ENCODE measurements at regions not wholly inside any gene's neighbourhood (a gene's known extent, or its start where the extent isn't known, plus 50 kb on each side); places are given as distances from the start of the nearest gene placed in this dataset.

DNA sequence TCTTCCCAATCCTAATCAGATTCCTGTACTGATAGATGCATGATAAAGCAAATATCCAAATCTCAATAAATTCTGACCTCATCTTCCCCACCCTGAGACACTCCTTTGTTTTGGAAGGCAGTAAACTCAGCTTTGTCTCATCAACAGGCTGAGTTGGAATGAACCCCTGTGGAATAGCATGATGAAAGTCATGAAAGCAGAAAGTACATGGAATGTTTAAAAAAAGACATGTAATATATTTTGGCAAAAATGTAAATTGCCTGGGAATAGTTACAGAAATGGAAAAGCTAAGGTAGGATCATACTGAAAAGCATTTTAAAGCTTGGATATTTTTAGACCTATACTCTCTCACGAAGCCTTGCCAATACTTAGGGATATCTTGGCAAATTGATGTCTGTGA, 468.7 kb upstream of the CDH7 start:
- intact Hi-C loops (cut with DNase I) = no loop called here
- WGBS, 2 donors = 63 to 66% methylated on average over 1 of the region's 1 CpG
- no peaks in the 10 kb centered on the region for H3K27me3 ChIP-seq

DNA sequence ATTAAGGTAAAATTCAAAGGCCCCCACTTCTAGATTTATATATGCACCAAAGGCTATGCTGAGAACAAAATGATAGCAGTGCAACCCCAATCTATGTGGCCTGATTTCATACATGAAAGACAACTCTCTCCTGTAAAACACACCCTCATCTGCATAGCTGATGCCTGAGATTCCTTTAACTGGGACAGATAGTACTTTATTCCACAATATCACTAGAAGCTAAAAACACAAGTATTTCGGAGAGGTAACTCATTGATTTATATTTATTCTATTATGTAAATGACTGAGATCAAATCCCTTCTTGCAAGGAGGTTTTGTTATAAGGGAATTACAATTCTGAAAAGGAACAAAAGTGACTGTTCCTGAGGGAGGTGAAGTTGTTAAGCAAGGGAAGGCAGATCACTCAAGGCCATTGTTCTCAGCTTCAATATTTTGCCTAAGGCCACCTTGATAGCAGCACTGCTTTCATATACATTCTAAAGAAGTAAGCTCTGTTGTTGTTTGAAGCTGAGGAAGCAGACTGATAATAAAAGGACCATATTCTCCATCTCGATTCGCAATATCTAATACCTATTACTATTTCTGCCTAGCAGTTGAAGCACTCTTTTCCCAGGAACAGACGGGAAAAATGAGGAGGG, 471.0 kb upstream of the CDH7 start:
- H3K4me3 ChIP-seq = no peak overlapping the region
- 86% methylated on average over 4 of the region's 4 CpGs for WGBS, 2 donors
- H3K36me3 ChIP-seq = no peaks in the 10 kb centered on the region
- no peak overlapping the region for H3K27ac ChIP-seq
- TF ChIP-seq CTCF (IDR thresholded peaks at IDR 0.05) = no peak
- no peaks in the 10 kb centered on the region for H3K27me3 ChIP-seq
- ATAC-seq = no peak
- DNase-seq = no peak
- H3K4me1 ChIP-seq = no peaks in the 10 kb centered on the region
- H3K9me3 ChIP-seq = no peaks in the 10 kb centered on the region
- intact Hi-C loops (cut with DNase I) = no loop called here

More for the DNA sequence above, 468.7 kb upstream of the CDH7 start:
- no peaks in the 10 kb centered on the region for H3K36me3 ChIP-seq
- no peak overlapping the region for H3K4me3 ChIP-seq
- no peaks in the 10 kb centered on the region for H3K4me1 ChIP-seq
- no peaks in the 10 kb centered on the region for H3K9me3 ChIP-seq
- no peak for TF ChIP-seq CTCF (IDR thresholded peaks at IDR 0.05)
- ATAC-seq = no peak
- no peak overlapping the region for H3K27ac ChIP-seq
- no peak for DNase-seq

GRCh38 chr18:65278939-65279667, 471.7 kb upstream of the CDH7 start:
- intact Hi-C loops (cut with DNase I) = no loop called here
- WGBS, 2 donors = 90 to 91% methylated on average over 9 of the region's 9 CpGs

GRCh38 chr18:65269375-65269774, 481.4 kb upstream of the CDH7 start:
- Histone ChIP-seq H3K36me3 (no peaks in the 10 kb centered on the region), H3K27ac (no peak overlapping the region), H3K27me3 (peaks cover 0 to 6% (median 0%) of the 10 kb centered on the region in 7 donors), H3K4me3 (no peak overlapping the region), H3K9me3 (no peaks in the 10 kb centered on the region), H3K4me1 (no peaks in the 10 kb centered on the region)
- 31 to 33% methylated on average over 1 of the region's 1 CpG for WGBS, 2 donors
- DNase-seq (no peak), ATAC-seq (no peak)
- no peak for TF ChIP-seq CTCF (IDR thresholded peaks at IDR 0.05)
- intact Hi-C loops (cut with DNase I) = no loop called here

More at GRCh38 chr18:65278939-65279667, 471.7 kb upstream of the CDH7 start:
- H3K36me3 ChIP-seq = no peaks in the 10 kb centered on the region
- H3K27me3 ChIP-seq = no peaks in the 10 kb centered on the region
- no peaks in the 10 kb centered on the region for H3K4me1 ChIP-seq
- no peak for TF ChIP-seq CTCF (IDR thresholded peaks at IDR 0.05)
- no peaks in the 10 kb centered on the region for H3K9me3 ChIP-seq
- no peak overlapping the region for H3K4me3 ChIP-seq
- H3K27ac ChIP-seq = no peak overlapping the region
- DNase-seq (no peak), ATAC-seq (no peak)

Measured in heart right ventricle (tissue), 16 donors.